H4 (cell line): ENCODE measurements at regions not wholly inside any gene's neighbourhood (a gene's known extent, or its start where the extent isn't known, plus 50 kb on each side); places are given as distances from the start of the nearest gene placed in this dataset.
"Not testable (repeated sequence)": the region's sequence is repeated elsewhere in the genome, so short reads cannot be mapped to it uniquely, and the experiment has no call there.

ENCODE experiments used
- DNase-seq: peaks from one replicate; pipeline ENCODE4 v3.0.0-alpha.2; 2015; ENCODE audit warnings: low spot score

DNA sequence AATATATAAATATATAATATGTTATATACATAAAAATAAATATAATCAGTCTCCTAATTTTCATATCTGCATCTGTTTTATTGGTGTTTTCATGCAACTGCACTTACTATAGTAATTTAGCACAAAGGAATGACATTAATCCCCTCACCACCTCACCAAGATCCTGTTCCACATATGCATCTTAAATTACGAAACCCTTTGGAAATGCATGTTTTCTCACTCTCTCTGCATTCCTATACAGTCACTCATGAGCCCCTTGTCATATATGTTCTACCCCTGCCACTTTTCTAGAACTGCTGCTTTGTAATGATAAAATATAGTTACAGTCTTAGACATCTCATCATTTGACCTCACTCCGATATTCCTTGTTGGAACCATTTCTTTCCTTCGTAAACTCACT is 728.7 kb upstream of the SLIT2 start:
- DNase-seq: no peak

DNA sequence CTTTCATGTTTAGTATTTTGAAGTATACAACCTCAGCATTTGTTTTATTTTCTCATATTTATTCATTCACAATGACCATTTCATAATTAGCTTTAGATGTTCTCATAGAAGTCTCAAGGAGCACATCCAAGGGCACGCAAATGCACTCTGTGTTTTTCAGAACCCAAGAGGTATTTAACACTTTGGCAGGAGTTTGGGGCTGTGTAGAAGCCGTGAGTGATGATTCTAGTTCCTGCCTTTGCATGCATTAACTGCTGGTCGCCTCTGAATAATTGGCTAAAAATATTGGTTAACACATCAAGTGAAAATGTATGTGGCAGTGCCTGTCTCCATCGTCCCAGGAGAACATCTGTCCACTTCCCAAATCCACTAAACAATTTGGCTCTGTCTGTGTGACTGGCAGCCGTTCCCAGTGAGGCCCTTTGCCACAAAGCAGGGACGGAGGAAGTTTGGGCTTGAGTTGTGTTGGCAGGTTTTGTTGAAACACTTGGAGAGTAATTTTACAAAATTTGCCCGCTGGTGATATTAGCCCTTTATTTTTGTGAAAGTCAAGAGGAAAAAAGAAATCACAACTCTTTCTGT is 730.7 kb upstream of the SLIT2 start:
- no peak for DNase-seq

DNA sequence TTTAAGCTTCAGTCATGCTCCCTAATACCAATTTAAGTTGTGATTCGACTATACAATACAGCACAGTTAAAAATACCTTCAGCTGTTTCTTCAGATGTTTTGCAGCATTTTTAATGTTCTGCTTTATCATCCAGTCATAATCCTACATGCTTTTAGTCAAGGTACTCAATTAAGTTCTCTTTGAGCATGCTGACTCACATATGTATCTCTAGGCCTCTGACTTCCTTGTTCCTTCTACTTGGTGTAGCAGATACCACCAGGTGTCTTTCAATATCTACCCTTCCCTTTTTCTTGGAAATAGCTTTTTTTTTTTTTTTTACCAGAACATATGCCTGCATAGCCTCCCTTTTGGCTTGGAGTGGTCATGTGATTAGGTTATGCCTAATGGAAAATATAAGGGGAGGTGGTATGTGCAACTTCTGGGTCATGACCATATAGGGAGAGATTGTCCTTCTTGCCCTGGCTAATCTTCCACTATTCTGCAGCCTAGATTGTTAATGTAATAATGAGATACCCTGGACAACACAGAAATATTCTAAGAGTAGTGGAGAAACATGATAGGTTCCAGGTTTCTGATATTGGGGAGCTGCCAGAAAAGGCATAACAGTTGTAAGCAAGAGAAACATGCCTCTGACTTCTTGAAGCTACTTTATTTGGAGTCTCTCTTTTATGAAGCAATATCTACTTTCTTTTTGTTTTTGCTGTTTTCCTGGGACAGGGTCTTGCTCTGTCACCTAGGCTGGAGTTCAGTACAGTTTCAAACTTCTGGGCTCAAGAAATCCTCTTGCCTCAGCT is 737.2 kb upstream of the SLIT2 start:
- DNase-seq: no peak

DNA sequence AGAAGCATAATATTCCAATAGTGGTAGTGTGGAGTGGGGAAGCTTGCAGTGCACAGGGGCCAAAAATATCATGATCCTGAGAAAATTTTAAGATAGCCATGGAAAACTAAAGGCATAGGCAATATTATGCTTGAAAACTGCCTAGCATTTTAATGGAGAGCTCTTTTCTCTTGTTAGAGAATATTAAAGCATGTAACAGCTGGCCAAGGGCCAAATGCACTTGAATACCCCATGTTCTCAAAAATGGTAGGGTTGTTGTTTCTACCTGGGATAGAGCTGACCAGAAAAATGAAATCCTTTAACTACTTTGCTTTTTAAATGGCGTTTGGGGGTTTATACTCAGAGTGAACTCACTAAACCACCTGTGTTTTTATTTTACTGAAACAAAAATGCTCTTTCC is 739.6 kb upstream of the SLIT2 start:
- no peak for DNase-seq

DNA sequence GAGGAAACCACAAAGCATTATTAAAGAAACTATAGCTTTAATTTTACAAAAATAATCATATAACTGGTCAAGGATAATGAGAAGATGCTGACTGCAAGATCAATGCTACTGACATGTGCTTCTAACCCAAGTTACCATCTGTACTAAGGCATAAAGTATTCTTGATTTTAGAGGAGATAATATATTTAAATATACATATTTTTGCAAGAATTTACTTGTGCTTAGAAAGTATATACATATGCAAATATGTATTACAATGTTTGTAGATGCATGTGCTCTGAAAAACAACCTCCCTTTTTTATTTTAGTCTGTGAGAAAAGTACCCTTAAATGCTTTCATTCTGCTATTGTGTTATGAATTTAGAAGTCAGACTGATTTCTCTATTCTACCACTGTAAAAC is 740.7 kb upstream of the SLIT2 start:
- DNase-seq: no peak

DNA sequence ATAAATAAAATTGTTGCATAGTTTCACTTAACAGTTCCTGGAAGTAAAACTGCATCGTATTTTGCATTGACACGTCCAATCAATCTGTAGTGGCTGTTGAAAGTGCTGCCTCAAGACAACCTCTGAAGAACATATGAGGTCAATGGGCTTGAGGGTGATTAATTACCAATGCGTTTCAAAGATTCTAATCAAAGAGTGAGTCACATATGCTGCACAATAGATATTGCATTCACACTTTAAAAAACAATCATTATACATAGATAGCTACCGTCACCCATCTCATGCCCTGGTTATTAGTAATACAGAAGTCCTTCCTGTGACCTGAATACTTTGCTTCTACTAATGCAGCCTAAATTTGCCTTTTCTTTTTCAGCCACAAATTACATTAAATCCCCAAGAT is 743.3 kb upstream of the SLIT2 start:
- DNase-seq: no peak

DNA sequence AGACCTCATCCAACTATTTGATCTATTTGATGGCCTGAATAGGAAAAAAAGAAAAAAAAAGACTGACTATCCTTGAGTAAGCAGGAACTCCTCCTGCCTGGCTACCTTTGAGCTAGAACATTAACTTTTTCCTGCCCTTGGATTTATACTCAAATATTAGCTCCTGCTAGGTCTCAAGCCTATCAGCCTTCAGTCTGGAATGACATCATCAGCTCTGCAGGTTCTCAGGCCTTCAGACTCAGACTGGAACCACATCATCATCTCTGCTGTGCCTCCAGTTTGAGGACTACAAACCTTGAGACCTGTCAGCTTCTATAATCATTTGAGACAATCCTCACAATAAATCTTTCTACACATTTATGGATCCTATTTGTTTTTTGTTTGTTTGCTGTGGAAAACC is 754.0 kb upstream of the SLIT2 start:
- DNase-seq: no peak

DNA sequence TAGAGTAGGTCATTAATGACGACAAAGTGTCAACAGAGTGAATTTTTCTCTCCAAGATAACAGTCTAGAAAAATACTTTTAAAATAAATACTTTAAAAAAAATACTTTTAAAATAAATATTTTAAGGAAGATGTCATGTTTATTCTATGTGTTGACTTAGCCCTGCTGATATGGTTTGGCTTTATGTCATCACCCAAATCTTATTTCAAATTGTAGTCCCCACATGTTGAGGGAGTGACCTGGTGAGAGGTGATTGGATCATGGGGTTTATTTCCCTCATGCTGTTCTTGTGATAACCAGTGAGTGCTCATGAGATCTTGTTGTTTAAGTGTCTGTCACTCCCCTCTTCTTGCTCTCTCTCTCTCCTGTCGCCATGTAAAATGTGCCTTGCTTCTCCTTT is 754.9 kb upstream of the SLIT2 start:
- DNase-seq: no peak

DNA sequence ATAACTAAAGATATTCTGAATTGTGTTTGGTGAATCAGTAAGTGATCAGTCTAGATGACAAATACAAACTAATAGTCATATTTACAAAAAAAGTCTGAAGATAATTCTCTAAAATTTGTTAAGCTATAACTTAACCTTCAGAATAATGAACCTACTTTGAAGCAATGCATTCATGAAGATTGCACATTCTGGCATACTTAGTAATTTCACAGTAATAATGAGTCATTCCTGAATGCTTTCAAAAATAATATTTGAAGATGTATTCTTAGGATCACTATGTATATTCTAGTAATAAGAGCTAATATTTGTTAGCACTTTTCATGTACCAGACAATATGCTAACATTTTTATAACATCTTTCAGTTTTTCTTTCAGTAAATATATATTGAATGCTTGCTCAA is 756.7 kb upstream of the SLIT2 start:
- DNase-seq: no peak

DNA sequence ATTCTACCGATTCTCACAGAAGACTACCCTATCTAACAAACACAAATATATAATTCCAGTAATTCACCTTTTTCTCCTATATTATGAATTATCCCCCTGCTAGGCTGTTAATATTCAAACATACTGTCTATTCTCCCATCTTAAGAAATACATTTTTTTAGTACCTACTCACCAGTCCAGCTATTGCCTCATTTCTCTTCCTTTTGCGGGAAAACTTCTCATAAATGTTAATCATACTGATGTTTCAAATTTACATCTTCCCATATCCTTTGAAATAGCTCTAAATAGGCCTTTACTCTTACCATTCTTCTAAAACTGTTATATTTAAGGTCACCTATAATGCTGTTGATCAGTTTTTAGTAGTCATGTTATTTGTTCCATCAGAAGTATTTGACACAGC is 759.1 kb upstream of the SLIT2 start:
- DNase-seq: no peak

DNA sequence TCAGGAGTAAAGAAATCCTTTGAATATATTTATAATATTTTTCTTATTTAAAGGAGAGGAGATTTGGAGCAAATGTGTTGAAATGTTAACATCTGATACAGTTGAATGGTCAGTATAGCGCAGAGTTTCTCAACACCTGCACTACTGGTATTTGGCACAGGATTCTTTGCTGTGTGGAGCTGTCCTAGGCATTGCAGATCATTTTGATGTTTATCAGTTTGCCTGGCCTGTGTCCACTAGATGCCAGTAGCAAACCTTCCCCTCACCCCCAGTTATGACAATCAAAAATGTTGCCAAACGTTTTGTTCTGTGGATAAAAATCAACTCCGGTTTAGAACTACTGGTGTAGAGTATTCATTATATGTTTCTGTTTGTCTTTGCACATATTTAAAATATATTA is 765.3 kb upstream of the SLIT2 start:
- DNase-seq: peak; percentile 19

DNA sequence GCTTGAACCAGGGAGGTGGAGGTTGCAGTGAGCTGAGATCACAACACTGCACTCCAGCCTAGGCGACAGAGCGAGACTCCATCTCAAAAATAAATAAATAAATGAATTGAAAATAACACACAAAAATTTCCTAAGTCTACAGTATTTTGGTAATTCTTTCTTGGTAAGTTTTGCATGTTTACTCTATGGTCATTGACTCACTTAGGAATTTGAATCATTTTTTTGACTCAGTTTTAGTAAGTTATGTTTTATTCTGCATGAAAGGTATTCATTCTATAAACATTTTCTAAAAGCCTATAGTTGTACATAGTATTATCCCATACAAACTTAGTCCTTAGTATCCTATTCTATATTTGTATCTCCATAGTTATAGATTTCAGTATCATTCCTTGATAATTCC is 772.9 kb upstream of the SLIT2 start:
- no peak for DNase-seq

DNA sequence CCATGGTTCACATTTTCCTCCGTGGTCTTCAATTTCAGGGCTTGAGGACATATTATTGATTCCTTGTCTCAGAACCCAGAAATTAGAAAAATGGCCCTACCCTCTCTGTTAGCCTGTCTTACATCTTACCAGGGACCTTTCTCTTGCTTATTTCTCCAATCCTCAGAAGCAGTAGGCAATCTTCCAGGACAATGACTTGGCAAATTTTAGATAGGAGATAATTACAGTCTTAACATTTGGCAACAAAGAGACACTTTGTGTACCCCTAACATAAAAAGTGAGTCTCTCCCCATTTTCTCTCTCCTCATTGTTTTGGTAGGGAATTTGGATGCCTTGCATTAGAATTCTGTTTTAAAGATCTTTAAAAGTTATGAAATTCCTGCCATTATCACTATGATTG is 778.1 kb upstream of the SLIT2 start:
- DNase-seq: peak; percentile 26

DNA sequence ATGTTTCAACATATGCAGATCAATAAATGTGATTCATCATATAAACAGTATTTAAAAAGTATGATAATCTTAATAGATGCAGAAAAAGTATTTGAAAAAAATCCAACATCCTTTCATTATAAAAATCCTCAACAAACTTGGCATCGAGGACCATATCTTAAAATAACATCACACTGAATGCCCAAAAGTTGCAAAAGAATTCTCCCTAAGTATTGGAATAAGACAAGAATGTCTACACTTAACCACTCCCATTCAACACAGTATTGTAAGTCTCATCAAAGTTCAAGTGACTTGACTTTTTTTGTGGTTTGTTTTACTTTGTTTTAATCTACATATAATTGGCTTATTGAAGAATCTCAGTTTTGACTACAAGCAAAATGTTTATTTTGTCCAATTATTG is 779.0 kb upstream of the SLIT2 start:
- DNase-seq: no peak

DNA sequence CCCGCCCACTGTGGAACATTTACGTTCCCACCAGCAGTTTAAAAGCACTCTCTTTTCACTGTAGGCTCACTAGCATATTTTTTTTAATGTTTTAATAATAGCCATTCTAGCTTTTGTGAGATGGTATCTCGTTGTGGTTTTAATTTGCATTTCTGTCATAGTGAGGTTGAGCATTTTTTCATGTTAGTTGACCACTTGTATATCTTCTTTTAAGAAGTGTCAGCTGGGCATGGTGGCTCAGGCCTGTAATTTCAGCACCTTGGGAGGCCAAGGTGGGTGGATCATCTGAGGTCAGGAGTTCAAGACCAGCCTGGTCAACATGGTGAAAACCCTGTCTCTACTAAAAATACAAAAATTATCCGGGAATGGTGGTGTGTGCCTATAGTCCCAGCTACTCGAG is 781.7 kb upstream of the SLIT2 start:
- not testable (repeated sequence) for DNase-seq

DNA sequence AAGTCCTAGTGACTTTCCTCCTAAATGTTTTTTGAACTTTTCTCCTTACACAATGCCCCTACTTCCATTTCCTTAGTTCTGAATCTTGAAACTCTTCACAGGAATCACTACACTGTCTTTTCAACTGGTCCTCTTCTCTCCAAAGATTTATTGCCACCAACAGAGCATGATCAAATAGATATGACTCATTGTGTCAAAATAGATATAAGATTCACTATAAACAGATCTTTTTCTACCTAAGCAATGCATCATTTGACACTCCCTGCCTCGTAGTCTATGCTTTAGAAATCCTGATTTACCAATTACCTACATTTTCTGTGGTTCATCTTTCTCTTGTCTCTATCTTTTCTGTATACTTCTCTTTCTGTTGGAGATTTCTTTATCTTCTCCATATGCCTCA is 789.6 kb upstream of the SLIT2 start:
- no peak for DNase-seq

DNA sequence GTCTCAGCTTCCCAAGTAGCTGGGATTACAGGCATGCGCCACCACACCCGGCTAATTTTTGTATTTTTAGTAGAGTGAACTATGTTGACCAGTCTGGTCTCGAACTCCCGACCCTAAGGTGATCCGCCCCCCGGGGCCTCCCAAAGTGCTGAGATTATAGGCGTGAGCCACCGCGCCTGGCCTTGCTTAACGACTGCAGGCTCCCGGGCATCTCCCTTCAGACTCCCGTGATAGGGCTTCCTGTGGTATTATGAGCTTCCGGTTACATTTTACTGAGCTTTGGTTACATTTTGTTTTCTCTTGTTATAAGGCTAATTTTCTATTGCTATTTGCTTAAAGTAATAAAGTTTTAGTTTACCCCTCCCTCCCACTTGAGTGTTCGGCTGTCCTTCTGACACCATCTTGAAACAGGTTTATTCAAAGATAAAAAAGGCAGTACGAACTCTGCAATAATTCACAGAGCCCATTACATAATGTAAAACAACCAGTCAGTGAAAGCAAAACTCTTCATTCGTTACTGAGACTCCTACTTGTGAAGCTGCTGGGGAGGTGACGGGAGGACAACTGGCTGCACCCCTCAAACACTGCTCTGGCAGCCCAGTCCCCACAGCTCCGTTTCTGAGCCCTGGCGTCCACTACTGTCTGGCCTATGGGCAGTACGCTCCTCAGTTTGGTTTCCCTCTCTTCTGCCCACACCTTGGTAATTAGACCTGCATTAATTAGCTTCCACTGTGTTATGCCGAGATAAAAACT is 795.7 kb upstream of the SLIT2 start:
- no peak for DNase-seq

DNA sequence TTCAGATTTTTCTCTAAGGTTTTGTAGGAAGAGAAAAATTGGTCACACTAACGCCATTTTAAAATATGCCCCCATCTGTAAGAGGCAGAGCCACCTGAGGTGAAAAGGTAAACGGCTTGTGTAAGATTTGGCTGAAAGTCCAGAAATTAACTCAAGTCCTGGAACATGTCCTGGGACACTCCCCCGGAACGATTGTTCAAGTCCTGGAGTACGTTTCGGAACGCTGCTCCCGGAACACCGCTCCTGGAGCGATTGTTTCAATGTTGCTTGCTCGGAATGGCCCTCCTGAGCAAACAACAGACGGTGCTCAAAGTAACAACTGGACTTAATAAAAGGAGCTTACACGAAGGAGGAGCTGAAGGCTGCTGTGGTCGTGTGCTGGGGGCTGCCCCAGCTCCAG is 796.5 kb upstream of the SLIT2 start:
- no peak for DNase-seq

DNA sequence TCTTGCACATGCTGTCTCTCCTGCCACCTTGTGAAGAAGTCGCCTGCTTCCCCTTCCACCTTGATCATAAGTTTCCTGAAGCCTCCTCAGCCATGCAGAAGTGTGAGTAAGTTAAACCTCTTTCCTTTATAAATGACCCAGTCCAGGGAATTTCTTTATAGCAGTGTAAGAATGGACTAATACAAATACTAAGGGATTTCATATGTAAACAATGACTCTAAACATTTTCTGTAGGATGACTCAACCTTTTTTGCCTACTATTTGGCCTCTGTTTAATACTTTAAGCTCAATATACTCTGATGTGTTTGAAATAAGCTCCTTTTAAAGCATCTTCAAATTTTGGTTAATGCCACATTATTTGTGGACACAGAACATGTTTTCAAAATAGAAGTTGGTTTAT is 813.5 kb upstream of the SLIT2 start:
- DNase-seq: peak; percentile 23

DNA sequence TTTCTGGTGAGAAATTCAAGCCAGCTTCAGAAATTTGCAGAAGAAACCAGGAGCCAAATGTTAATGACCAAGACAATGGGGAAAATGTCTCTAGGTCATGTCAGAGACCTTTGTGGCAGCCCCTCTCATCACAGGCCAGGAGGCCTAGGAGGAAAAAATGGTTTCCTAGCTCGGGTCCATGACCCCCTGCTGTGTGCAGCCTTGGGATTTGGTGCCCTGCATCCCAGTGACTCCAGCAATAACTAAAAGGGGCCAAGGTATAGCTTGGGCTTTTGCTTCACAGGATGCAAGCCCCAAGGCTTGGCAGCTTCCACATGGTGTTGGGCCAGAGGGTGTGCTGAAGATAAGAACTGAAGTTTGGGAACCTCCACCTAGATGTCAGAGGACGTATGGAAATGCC is 814.7 kb upstream of the SLIT2 start:
- DNase-seq: no peak

DNA sequence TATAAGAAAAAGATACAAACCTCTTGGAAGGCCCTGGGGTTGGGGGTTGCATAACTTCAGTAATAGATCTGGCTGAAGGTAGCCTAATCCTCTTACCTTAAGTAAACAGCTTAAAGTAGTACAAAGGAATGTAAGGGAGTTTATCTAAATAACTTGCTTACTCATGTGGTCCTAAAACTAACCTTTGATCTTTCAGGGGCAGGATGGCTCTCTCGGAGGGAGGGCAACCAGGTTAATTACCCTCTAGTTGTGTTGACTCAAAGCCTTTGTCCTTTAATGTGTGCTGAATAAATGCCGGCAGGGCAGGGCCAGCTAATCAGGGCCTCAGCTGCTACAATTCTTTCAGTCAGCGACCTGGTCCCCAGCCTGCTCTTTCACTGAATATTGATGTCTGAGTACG is 822.0 kb upstream of the SLIT2 start:
- DNase-seq: no peak

DNA sequence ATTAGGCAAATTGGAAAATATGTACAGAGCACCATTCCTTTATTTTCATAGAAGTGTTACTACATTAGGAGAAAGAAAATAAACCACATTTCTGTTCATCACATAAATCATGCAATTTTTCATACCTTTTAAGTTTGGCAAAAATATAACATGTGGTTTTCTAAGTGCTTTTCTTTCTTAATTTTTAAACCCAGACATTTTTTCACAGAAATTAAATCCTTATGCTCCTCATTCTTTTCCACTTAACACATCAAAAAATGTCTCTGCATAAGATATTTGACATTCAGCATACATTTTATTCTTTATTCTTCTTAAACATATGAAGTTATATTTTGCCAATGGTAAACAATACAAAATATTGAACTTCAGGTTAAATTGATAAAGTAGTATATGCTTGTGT is 826.6 kb upstream of the SLIT2 start:
- no peak for DNase-seq

DNA sequence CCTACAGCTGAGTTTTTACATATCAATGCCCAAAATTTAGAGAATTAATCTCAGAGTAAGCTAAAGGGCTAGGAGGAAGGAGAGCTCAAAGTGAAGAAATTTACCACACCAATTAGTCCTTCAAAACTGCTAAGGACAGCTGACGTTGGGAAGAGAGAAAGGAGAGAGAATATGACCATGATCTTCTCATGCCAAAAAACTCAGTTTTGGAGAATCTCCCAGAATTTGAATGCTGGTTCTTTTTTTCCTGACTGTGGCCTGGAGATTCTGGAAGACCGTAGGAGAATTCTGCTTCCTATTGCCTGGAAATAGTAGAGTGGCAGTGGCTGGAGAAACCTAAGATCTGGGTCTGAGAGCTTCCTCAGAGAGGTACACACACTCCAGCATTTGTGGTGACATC is 834.4 kb upstream of the SLIT2 start:
- DNase-seq: no peak
